ENCODE measurements at regions not wholly inside any gene's neighbourhood (a gene's known extent, or its start where the extent isn't known, plus 50 kb on each side); places are given as distances from the start of the nearest gene placed in this dataset.

DNA sequence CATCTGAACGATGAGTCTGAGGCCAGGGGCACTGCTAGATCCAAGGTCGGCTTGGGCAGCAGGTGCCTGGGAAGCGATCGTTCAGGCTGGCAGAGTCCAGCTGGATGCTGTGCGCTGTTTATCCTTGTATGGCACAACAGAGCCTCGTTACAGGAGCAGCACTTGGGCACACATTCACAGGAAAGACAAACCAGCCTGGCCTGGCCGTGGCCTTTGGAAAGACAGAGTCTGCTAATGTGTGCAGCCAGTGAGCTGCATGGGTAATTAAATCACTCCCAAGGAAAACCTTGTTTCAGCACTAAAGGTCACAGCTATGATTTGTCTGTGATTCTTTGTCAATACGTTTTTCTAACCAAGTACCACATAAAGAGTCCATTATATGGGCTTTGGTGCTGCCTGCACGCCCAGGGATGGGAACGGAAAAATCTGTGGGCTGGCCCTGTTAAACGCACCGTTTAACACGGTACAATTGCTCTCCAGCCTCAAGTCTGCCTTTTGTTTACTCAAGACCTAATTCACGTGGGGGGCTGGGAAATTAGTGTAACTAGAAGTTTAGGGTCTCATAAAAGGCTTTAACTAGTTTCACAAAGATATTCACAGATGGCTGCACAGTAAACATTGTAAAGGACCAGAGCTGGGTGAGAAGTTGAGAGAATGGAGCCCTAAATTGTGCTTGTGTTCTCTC lies 509.3 kb downstream of the KDM4C start (continued):
- TF ChIP-seq MAFF (IDR thresholded peaks at IDR 0.05; ENCODE audit: low read depth, low read length) (no peak), ZNF510 (CRISPR knock-in tag; IDR thresholded peaks at IDR 0.05; ENCODE audit: low read depth) (no peak), ZNF569 (CRISPR knock-in tag; IDR thresholded peaks at IDR 0.05; ENCODE audit: borderline replicate concordance) (no peak)
- TF ChIP-seq, protein P1, sequence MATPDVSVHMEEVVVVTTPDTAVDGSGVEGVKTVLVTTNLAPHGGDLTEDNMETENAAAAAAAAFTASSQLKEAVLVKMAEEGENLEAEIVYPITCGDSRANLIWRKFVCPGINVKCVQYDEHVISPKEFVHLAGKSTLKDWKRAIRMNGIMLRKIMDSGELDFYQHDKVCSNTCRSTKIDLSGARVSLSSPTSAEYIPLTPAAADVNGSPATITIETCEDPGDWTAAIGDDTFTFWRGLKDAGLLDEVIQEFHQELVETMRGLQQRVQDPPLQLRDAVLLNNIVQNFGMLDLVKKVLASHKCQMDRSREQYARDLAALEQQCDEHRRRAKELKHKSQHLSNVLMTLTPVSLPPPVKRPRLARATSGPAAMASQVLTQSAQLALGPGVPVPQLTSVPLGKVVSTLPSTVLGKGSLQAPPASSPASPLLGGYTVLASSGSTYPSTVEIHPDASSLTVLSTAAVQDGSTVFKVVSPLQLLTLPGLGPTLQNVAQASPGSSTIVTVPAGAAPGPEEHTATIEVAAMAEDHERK (CRISPR knock-in tag; IDR thresholded peaks at IDR 0.05; ENCODE audit: low read depth) = no peak

DNA sequence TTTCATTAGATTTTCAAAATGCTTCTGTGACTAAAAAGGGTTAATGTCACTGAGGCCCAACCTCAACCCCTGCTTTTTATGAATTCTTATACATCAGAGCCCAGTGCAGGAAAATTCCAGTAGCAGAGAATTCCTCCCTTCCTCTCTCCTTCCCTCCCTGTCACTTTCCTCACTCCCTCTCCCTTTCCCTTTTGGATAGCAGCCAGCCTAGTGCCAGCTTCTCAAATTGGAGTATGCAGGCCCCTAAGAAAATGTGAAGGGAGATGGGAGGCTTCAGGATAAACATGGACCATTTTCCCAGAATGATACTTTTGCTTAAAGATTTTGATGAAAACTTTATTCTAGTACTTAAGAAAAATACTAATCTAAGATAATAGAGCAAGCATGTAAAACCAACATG lies 507.4 kb downstream of the KDM4C start:
- H3K4me3 ChIP-seq (replicated peaks in 1 of 3; ENCODE audit: insufficient read depth in 1 of 3, low read depth in 2 of 3, low read length in 3 of 3) = no peak overlapping the region
- H3K36me3 ChIP-seq (replicated peaks in 1 of 2; ENCODE audit: control insufficient read depth in 1 of 2, insufficient read depth in 2 of 2, low read length in 2 of 2) = no peaks in the 10 kb centered on the region
- no peaks in the 10 kb centered on the region for H3K4me1 ChIP-seq (ENCODE audit: insufficient read depth, low read length)
- DNase-seq (ENCODE audit: low spot score) (no peak), ATAC-seq (no peak), FAIRE-seq (no peak)
- H3K79me2 ChIP-seq (ENCODE audit: insufficient read depth, low read length) = no peaks in the 10 kb centered on the region
- H3K27ac ChIP-seq (ENCODE audit: extremely low read length, insufficient read depth, low read length) = no peak overlapping the region
- H3K9ac ChIP-seq (ENCODE audit: insufficient read depth, low read depth, low read length) = no peak overlapping the region
- no peak for TF ChIP-seq ZNF737 (CRISPR knock-in tag; IDR thresholded peaks at IDR 0.05; ENCODE audit: borderline replicate concordance)
- TF ChIP-seq KLF13 (CRISPR knock-in tag; IDR thresholded peaks at IDR 0.05) = no peak
- TF ChIP-seq SMARCC2 (IDR thresholded peaks at IDR 0.05) = no peak
- TF ChIP-seq GATAD2A (CRISPR knock-in tag; IDR thresholded peaks at IDR 0.05) = no peak
- no peak for TF ChIP-seq ZSCAN20 (CRISPR knock-in tag; IDR thresholded peaks at IDR 0.05; ENCODE audit: borderline replicate concordance)
- TF ChIP-seq NFYB (CRISPR knock-in tag; IDR thresholded peaks at IDR 0.05) = no peak
- no peak for TF ChIP-seq NKX3-1 (CRISPR knock-in tag; IDR thresholded peaks at IDR 0.05)
- TF ChIP-seq ZNF552 (CRISPR knock-in tag; IDR thresholded peaks at IDR 0.05; ENCODE audit: borderline replicate concordance) = no peak
- no peak for TF ChIP-seq ZHX1 (CRISPR knock-in tag; IDR thresholded peaks at IDR 0.05; ENCODE audit: low read depth)
- no peak for TF ChIP-seq ZNF34 (CRISPR knock-in tag; IDR thresholded peaks at IDR 0.05; ENCODE audit: borderline replicate concordance)
- TF ChIP-seq ZFP37 (CRISPR knock-in tag; IDR thresholded peaks at IDR 0.05; ENCODE audit: borderline replicate concordance) = no peak
- no peak for TF ChIP-seq ZBTB34 (CRISPR knock-in tag; IDR thresholded peaks at IDR 0.05)
- no peak for TF ChIP-seq TCF7L2 (IDR thresholded peaks at IDR 0.05; ENCODE audit: low read depth, low read length)
- TF ChIP-seq KLF15 (CRISPR knock-in tag; IDR thresholded peaks at IDR 0.05; ENCODE audit: borderline replicate concordance) = no peak
- BruUV-seq (replicated peaks) = no TSS peak
- in situ Hi-C loops (cut with HindIII; ENCODE audit: extremely low pct_ligation_motif_present, low pct_unique_long_range_greater_than_20kb) = loop anchor here (25.0 kb wide), 1 partner anchor 247 kb away; no protein-coding TSS in a partner anchor
- no peaks in the 10 kb centered on the region for H3K9me3 ChIP-seq (ENCODE audit: low read length)
- intact Hi-C loops (cut with micrococcal nuclease; ENCODE audit: unreplicated experiment) = no loop called here
- ChIA-PET CTCF (ENCODE audit: low intra/inter-chr PET ratio, low total read pairs) (no interaction called here), POLR2A (no interaction called here)
- no peak overlapping the region for H3K4me2 ChIP-seq (ENCODE audit: low read depth, low read length)
- H2AFZ ChIP-seq (ENCODE audit: low read length) = no peak overlapping the region
- H3K27me3 ChIP-seq (ENCODE audit: control insufficient read depth in 1 of 2, insufficient read depth in 2 of 2, low read length in 2 of 2) = no peaks in the 10 kb centered on the region; a peak in 1 of 5 replicates
- H4K20me1 ChIP-seq (ENCODE audit: insufficient read depth, low read length) = no peaks in the 10 kb centered on the region

All from HepG2 (cell line).